Endothelial cell of umbilical vein (primary cell): ENCODE measurements at regions not wholly inside any gene's neighbourhood (a gene's known extent, or its start where the extent isn't known, plus 50 kb on each side); places are given as distances from the start of the nearest gene placed in this dataset.

Experiments
- CTCF ChIP-seq, 2 donors: IDR thresholded peaks; 1 replicate in 1 of 2; 2 replicates in 1 of 2; pipeline ENCODE4 v1.5.1; 2011; ENCODE audit warnings: low read length in 2 of 2, mild to moderate bottlenecking in 2 of 2, moderate library complexity in 2 of 2, control low read depth in 1 of 2, inconsistent platforms in 1 of 2, low read depth in 1 of 2; ENCODE audit not compliant: insufficient read depth in 1 of 2; ENCODE audit errors: extremely low read depth in 1 of 2
- EZH2 ChIP-seq: IDR thresholded peaks from 2 replicates; pipeline ENCODE4 v1.6.1; 2012; ENCODE audit warnings: borderline replicate concordance, low read depth, mild to moderate bottlenecking, moderate library complexity, low read length, inconsistent platforms; ENCODE audit not compliant: severe bottlenecking
- FOS ChIP-seq: IDR thresholded peaks from 2 replicates; pipeline ENCODE4 v1.6.1; 2011; ENCODE audit warnings: mild to moderate bottlenecking, low read length, moderate library complexity, borderline replicate concordance; ENCODE audit not compliant: insufficient read depth
- GATA2 ChIP-seq: IDR thresholded peaks from 2 replicates; pipeline ENCODE4 v1.7.0; 2011; ENCODE audit warnings: low read depth, mild to moderate bottlenecking, moderate library complexity, mixed read lengths, low read length; ENCODE audit not compliant: insufficient read length, insufficient read depth
- JUN ChIP-seq: IDR thresholded peaks from 2 replicates; pipeline ENCODE4 v1.6.1; 2011; ENCODE audit warnings: borderline replicate concordance, low read depth; ENCODE audit not compliant: insufficient read length, insufficient read depth
- MAX ChIP-seq: IDR thresholded peaks from 2 replicates; pipeline ENCODE4 v1.6.1; 2011; ENCODE audit not compliant: insufficient read depth, insufficient read length
- MYC ChIP-seq: IDR thresholded peaks from one replicate; pipeline ENCODE4 v1.6.1; 2011; ENCODE audit warnings: mild to moderate bottlenecking, low read depth, low read length
- POLR2A ChIP-seq: IDR thresholded peaks from 2 replicates; pipeline ENCODE4 v1.6.1; 2012; ENCODE audit warnings: low read depth, mild to moderate bottlenecking, control low read depth, low read length
- POLR2AphosphoS5 ChIP-seq: IDR thresholded peaks from 2 replicates; pipeline ENCODE4 v1.6.1; 2012; ENCODE audit warnings: low read depth, mild to moderate bottlenecking, control low read depth, low read length, moderate library complexity; ENCODE audit not compliant: insufficient read depth

GRCh38 chr2:56053679-56054078 is 130.1 kb upstream of the EFEMP1 start:
- TF ChIP-seq CTCF (IDR thresholded peaks at IDR 0.05; ENCODE audit: extremely low read depth in 1 of 2, insufficient read depth in 1 of 2, low read depth in 1 of 2, low read length in 2 of 2) (no peak), EZH2 (no peak), MYC (no peak), JUN (no peak), POLR2A (no peak), FOS (no peak), POLR2AphosphoS5 (no peak), GATA2 (no peak), MAX (no peak)
